SK-N-SH treated with all-trans-retinoic acid at 6 μM for 48 hours (cell line): ENCODE measurements at regions not wholly inside any gene's neighbourhood (a gene's known extent, or its start where the extent isn't known, plus 50 kb on each side); places are given as distances from the start of the nearest gene placed in this dataset.

ENCODE experiments used
- CSDC2 ChIP-seq: fragments of 250-450 bp; sonication (Bioruptor Pico); IDR thresholded peaks from 2 replicates; pipeline ENCODE4 v1.5.0; 2020; ENCODE audit warnings: mild to moderate bottlenecking, moderate library complexity
- ISL1 ChIP-seq: fragments of 250-450 bp; sonication (Bioruptor Pico); IDR thresholded peaks from 2 replicates; pipeline ENCODE4 v2.1.2; 2022; ENCODE audit warnings: mild to moderate bottlenecking, moderate library complexity
- OSR1 ChIP-seq: fragments of 250-450 bp; sonication (Bioruptor Pico); IDR thresholded peaks from 2 replicates; pipeline ENCODE4 v1.8.0; 2022; ENCODE audit warnings: moderate library complexity, mild to moderate bottlenecking, inconsistent platforms
- PPARA ChIP-seq: fragments of 250-450 bp; sonication (Bioruptor Pico); IDR thresholded peaks from 2 replicates; pipeline ENCODE4 v1.5.0; 2020; ENCODE audit warnings: mild to moderate bottlenecking, borderline replicate concordance
- RARB ChIP-seq: fragments of 250-450 bp; sonication (Bioruptor Pico); IDR thresholded peaks from 2 replicates; pipeline ENCODE4 v1.8.0; 2021; ENCODE audit warnings: mild to moderate bottlenecking, moderate library complexity
- TOX ChIP-seq: fragments of 250-450 bp; sonication (Bioruptor Pico); IDR thresholded peaks from 2 replicates; pipeline ENCODE4 v1.8.0; 2021; ENCODE audit warnings: mild to moderate bottlenecking, moderate library complexity, borderline replicate concordance
- ZFP30 ChIP-seq: fragments of 450-650 bp; formaldehyde crosslinking; IDR thresholded peaks from 2 replicates; pipeline ENCODE4 v1.5.0; 2022; ENCODE audit warnings: mild to moderate bottlenecking, moderate library complexity
- TF ChIP-seq, protein P1 (sequence below): fragments of 250-450 bp; sonication (Bioruptor Pico); IDR thresholded peaks from 2 replicates; pipeline ENCODE4 v1.5.1; 2020; ENCODE audit warnings: low read depth, mild to moderate bottlenecking, moderate library complexity
- TF ChIP-seq, protein P2 (sequence below): fragments of 250-450 bp; sonication (Bioruptor Pico); IDR thresholded peaks from 2 replicates; pipeline ENCODE4 v1.8.0; 2020; ENCODE audit warnings: mild to moderate bottlenecking, moderate library complexity, borderline replicate concordance
- TF ChIP-seq, protein P3 (sequence below): fragments of 250-450 bp; sonication (Bioruptor Pico); IDR thresholded peaks from 2 replicates; pipeline ENCODE4 v1.5.1; 2021; ENCODE audit warnings: mild to moderate bottlenecking, moderate library complexity

DNA sequence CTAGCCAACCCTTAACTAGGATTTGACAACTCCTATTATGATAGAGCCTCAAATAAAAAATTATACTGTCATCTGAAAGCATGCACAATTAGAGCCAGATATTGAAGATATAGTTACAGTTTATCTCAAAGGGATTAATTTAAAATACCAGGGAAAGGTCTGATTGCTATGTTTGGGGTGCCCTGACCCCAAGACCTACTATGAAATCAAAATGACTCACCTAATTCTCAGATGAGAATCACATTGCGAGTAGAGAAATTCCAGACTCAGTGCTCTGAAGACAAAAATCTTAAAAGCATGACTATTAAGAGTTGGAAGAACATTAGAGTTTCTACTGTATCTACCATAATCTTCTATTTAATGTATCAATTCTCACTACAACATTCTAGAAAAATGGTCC is 297.1 kb downstream of the AHR start:
- TF ChIP-seq, protein P1, sequence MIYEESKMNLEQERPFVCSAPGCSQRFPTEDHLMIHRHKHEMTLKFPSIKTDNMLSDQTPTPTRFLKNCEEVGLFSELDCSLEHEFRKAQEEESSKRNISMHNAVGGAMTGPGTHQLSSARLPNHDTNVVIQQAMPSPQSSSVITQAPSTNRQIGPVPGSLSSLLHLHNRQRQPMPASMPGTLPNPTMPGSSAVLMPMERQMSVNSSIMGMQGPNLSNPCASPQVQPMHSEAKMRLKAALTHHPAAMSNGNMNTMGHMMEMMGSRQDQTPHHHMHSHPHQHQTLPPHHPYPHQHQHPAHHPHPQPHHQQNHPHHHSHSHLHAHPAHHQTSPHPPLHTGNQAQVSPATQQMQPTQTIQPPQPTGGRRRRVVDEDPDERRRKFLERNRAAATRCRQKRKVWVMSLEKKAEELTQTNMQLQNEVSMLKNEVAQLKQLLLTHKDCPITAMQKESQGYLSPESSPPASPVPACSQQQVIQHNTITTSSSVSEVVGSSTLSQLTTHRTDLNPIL (CRISPR knock-in tag), result no peak
- no peak for TF ChIP-seq TOX
- TF ChIP-seq RARB (CRISPR knock-in tag), result no peak
- no peak for TF ChIP-seq OSR1 (CRISPR knock-in tag)
- TF ChIP-seq, protein P2, sequence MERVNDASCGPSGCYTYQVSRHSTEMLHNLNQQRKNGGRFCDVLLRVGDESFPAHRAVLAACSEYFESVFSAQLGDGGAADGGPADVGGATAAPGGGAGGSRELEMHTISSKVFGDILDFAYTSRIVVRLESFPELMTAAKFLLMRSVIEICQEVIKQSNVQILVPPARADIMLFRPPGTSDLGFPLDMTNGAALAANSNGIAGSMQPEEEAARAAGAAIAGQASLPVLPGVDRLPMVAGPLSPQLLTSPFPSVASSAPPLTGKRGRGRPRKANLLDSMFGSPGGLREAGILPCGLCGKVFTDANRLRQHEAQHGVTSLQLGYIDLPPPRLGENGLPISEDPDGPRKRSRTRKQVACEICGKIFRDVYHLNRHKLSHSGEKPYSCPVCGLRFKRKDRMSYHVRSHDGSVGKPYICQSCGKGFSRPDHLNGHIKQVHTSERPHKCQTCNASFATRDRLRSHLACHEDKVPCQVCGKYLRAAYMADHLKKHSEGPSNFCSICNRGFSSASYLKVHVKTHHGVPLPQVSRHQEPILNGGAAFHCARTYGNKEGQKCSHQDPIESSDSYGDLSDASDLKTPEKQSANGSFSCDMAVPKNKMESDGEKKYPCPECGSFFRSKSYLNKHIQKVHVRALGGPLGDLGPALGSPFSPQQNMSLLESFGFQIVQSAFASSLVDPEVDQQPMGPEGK (CRISPR knock-in tag), result no peak
- TF ChIP-seq, protein P3, sequence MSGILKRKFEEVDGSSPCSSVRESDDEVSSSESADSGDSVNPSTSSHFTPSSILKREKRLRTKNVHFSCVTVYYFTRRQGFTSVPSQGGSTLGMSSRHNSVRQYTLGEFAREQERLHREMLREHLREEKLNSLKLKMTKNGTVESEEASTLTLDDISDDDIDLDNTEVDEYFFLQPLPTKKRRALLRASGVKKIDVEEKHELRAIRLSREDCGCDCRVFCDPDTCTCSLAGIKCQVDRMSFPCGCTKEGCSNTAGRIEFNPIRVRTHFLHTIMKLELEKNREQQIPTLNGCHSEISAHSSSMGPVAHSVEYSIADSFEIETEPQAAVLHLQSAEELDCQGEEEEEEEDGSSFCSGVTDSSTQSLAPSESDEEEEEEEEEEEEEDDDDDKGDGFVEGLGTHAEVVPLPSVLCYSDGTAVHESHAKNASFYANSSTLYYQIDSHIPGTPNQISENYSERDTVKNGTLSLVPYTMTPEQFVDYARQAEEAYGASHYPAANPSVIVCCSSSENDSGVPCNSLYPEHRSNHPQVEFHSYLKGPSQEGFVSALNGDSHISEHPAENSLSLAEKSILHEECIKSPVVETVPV (CRISPR knock-in tag), result no peak
- no peak for TF ChIP-seq PPARA (CRISPR knock-in tag)
- TF ChIP-seq ZFP30 (CRISPR knock-in tag), result no peak
- TF ChIP-seq ISL1, result no peak
- no peak for TF ChIP-seq CSDC2 (CRISPR knock-in tag)
